Spleen (tissue), 11 donors: ENCODE measurements at regions not wholly inside any gene's neighbourhood (a gene's known extent, or its start where the extent isn't known, plus 50 kb on each side); places are given as distances from the start of the nearest gene placed in this dataset.

Experiments used
- DNase-seq: peaks from one replicate; pipeline ENCODE4 v3.0.0-alpha.2; 2020
- H3K27ac ChIP-seq, 8 donors: fragments of 200-600 bp; sonication (generic) in 7 of 8; 1 replicate in 4 of 8; 2 replicates in 4 of 8; pipeline versions ENCODE4 v1.5.0 to v1.8.0; 2016 to 2021; ENCODE audit warnings: inconsistent platforms in 4 of 8, mild to moderate bottlenecking in 4 of 8, moderate library complexity in 1 of 8
- H3K27me3 ChIP-seq, 7 donors: fragments of 200-600 bp; sonication (generic) in 6 of 7; replicated peaks in 1 of 7; 1 replicate in 4 of 7; 2 replicates in 3 of 7; pipeline versions ENCODE4 v1.5.0 to v1.8.0; 2016 to 2021; ENCODE audit warnings: inconsistent platforms in 3 of 7, mild to moderate bottlenecking in 1 of 7
- H3K36me3 ChIP-seq, 6 donors: fragments of 200-600 bp; sonication (generic) in 5 of 6; 1 replicate in 4 of 6; 2 replicates in 2 of 6; pipeline versions ENCODE4 v1.5.0 to v1.8.0; 2016 to 2021; ENCODE audit warnings: inconsistent platforms in 2 of 6
- H3K4me1 ChIP-seq, 6 donors: fragments of 200-600 bp; sonication (generic) in 5 of 6; 1 replicate in 3 of 6; 2 replicates in 3 of 6; pipeline versions ENCODE4 v1.5.0 to v1.8.0; 2016 to 2021; ENCODE audit warnings: inconsistent platforms in 3 of 6
- H3K4me3 ChIP-seq, 8 donors: fragments of 200-600 bp; sonication (generic) in 7 of 8; 1 replicate in 4 of 8; 2 replicates in 4 of 8; pipeline versions ENCODE4 v1.5.0 to v1.8.0; 2016 to 2021; ENCODE audit warnings: inconsistent platforms in 4 of 8, mild to moderate bottlenecking in 4 of 8, moderate library complexity in 2 of 8
- H3K9me3 ChIP-seq, 8 donors: fragments of 200-600 bp; sonication (generic) in 7 of 8; 1 replicate in 4 of 8; 2 replicates in 4 of 8; pipeline versions ENCODE4 v1.5.0 to v1.8.0; 2016 to 2021; ENCODE audit warnings: inconsistent platforms in 4 of 8
- CTCF ChIP-seq, 11 experiments: fragments of 200-600 bp in 7 of 11; fragments of 450-650 bp in 4 of 11; sonication (generic) in 4 of 11; IDR thresholded peaks in 8 of 11; conservative IDR thresholded peaks in 3 of 11; 1 replicate in 7 of 11; 2 replicates in 4 of 11; pipeline versions ENCODE4 v1.4.0 to v1.8.0; 2016 to 2021; ENCODE audit warnings: antibody characterized with exemption in 11 of 11, inconsistent platforms in 4 of 11, mild to moderate bottlenecking in 1 of 11
- POLR2A ChIP-seq, 3 donors: fragments of 450-650 bp; IDR thresholded peaks; one replicate each; pipeline ENCODE4 v1.5.1; 2017; ENCODE audit warnings: antibody characterized with exemption in 3 of 3, mild to moderate bottlenecking in 1 of 3
- POLR2AphosphoS5 ChIP-seq, 3 donors: sonication (generic); formaldehyde crosslinking; IDR thresholded peaks; one replicate each; pipeline ENCODE4 v1.5.1; 2017; ENCODE audit warnings: antibody characterized with exemption in 3 of 3
- WGBS, 5 donors: extraction: QIAGEN DNeasy Blood & Tissue Kit in 3 of 5; methylation state at CpG; one replicate each; pipeline versions ENCODE4 v1.1.5 to v1.1.7; 2013 to 2018; 5-methylcytosine and 5-hydroxymethylcytosine counted together
- intact Hi-C: fragments of 100-400 bp; cut with DNase I; formaldehyde crosslinking; loops from one replicate; pipeline ENCODE4 v1.15.0; 2023; ENCODE audit warnings: low total_unique reads
- donor health status: healthy with polysubstance abuse.
- donor health status: DM: no; HTN: no; CAD: no; lungs with moderate emphysema.
- donor health status: DM: no; HTN: no; CAD: no.
- donor health status: Bipolar disorder and iron deficiency.
- donor health status: healthy.
- donor health status: DM: no; HTN: no; CAD: no.
- donor health status: DM: yes; HTN: yes; CAD: no.

GRCh38 chr14:100988956-100989355, 85.4 kb upstream of the RTL1 start:
- H3K36me3 ChIP-seq = no peaks in the 10 kb centered on the region
- no peak for DNase-seq
- TF ChIP-seq POLR2AphosphoS5 (IDR thresholded peaks at IDR 0.05) = no peak
- no peak for TF ChIP-seq POLR2A (IDR thresholded peaks at IDR 0.05)
- no peak for TF ChIP-seq CTCF (IDR thresholded peaks at IDR 0.05 in 8 of 11, conservative IDR thresholded peaks at IDR 0.05 in 3 of 11)
- no peak overlapping the region for H3K27ac ChIP-seq
- peaks cover 0 to under 1% (median 0%) of the 10 kb centered on the region in 7 donors for H3K27me3 ChIP-seq
- no peak overlapping the region for H3K4me3 ChIP-seq
- no peaks in the 10 kb centered on the region for H3K9me3 ChIP-seq
- intact Hi-C loops = no loop called here
- H3K4me1 ChIP-seq = no peaks in the 10 kb centered on the region
- 88 to 95% (median 92%) methylated on average over 4 of the region's 4 CpGs for WGBS, 5 donors

GRCh38 chr14:100989924-100990323, 86.4 kb upstream of the RTL1 start:
- intact Hi-C loops = no loop called here

GRCh38 chr14:100994082-100994481, 90.6 kb upstream of the RTL1 start:
- no peak overlapping the region for H3K4me3 ChIP-seq
- no peaks in the 10 kb centered on the region for H3K36me3 ChIP-seq
- TF ChIP-seq POLR2AphosphoS5 (IDR thresholded peaks at IDR 0.05) = no peak
- no peak for TF ChIP-seq POLR2A (IDR thresholded peaks at IDR 0.05)
- TF ChIP-seq CTCF (IDR thresholded peaks at IDR 0.05 in 8 of 11, conservative IDR thresholded peaks at IDR 0.05 in 3 of 11) = no peak
- intact Hi-C loops = no loop called here
- H3K27ac ChIP-seq = no peak overlapping the region
- H3K27me3 ChIP-seq = peaks cover 0 to 6% (median 0%) of the 10 kb centered on the region in 7 donors
- H3K4me1 ChIP-seq = no peaks in the 10 kb centered on the region
- DNase-seq = no peak
- WGBS, 5 donors = 75 to 86% (median 80%) methylated on average over 5 of the region's 5 CpGs
- no peaks in the 10 kb centered on the region for H3K9me3 ChIP-seq

More at GRCh38 chr14:100989924-100990323, 86.4 kb upstream of the RTL1 start:
- no peak for DNase-seq
- TF ChIP-seq POLR2AphosphoS5 (IDR thresholded peaks at IDR 0.05) = no peak
- no peak for TF ChIP-seq CTCF (IDR thresholded peaks at IDR 0.05 in 8 of 11, conservative IDR thresholded peaks at IDR 0.05 in 3 of 11)
- no peak for TF ChIP-seq POLR2A (IDR thresholded peaks at IDR 0.05)
- H3K36me3 ChIP-seq = no peaks in the 10 kb centered on the region
- no peaks in the 10 kb centered on the region for H3K4me1 ChIP-seq
- 76 to 88% (median 80%) methylated on average over 1 of the region's 1 CpG for WGBS, 5 donors
- no peak overlapping the region for H3K4me3 ChIP-seq
- peaks cover 0 to 6% (median 0%) of the 10 kb centered on the region in 7 donors for H3K27me3 ChIP-seq
- no peak overlapping the region for H3K27ac ChIP-seq
- no peaks in the 10 kb centered on the region for H3K9me3 ChIP-seq

GRCh38 chr14:100994756-100995330, 91.3 kb upstream of the RTL1 start:
- H3K4me1 ChIP-seq = no peaks in the 10 kb centered on the region
- no peak overlapping the region for H3K27ac ChIP-seq
- intact Hi-C loops = no loop called here
- DNase-seq = no peak
- whole genome bisulfite sequencing, 5 donors = 84 to 95% (median 90%) methylated on average over 3 of the region's 3 CpGs
- no peak overlapping the region for H3K4me3 ChIP-seq
- H3K27me3 ChIP-seq = peaks cover 0 to 6% (median 0%) of the 10 kb centered on the region in 7 donors
- no peaks in the 10 kb centered on the region for H3K9me3 ChIP-seq
- no peak for TF ChIP-seq POLR2A (IDR thresholded peaks at IDR 0.05)
- no peak for TF ChIP-seq POLR2AphosphoS5 (IDR thresholded peaks at IDR 0.05)
- TF ChIP-seq CTCF (IDR thresholded peaks at IDR 0.05 in 8 of 11, conservative IDR thresholded peaks at IDR 0.05 in 3 of 11) = no peak
- no peaks in the 10 kb centered on the region for H3K36me3 ChIP-seq
